ENCODE measurements at regions not wholly inside any gene's neighbourhood (a gene's known extent, or its start where the extent isn't known, plus 50 kb on each side); places are given as distances from the start of the nearest gene placed in this dataset.

DNA sequence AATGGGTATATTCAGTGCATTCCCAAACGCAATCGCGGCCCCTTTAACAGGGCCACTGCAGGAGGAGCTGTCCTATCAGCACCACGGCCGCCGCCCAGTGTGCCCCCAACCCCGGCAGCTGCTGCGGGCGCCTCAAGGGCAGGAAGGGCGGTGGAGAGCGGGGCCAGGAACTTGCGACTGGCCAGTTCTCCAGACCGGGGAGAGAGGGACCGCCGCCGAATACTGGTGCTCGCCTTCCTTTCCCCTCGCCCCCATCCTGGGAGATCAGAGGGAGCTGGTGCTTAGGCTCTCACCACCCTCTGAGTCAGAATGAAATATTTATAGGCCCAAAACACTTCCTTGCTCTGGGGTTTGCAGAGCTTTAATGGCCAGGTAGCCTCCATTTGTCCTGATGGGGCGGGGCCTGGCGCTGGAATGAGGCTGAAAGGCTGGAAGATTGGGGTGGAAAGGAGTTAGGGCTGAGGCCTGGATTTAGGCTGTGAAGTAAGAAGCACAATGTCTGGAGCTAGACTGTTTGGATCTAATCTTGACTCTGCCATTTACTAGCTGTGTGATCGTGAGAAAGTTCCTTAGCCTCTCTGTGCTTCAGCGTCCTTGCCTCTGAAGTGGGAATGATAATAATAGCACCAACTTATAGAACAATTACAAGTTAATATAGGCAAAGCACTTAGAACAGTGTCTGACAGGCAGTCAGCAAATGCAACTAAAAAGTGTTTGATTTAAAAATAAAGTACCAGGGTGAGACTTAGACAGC lies 75.5 kb downstream of the NAV1 start:
- H3K36me3 ChIP-seq (ENCODE audit: insufficient read depth, low read length), result no peaks in the 10 kb centered on the region
- no peaks in the 10 kb centered on the region for H3K9me3 ChIP-seq (ENCODE audit: low read length)
- H3K4me1 ChIP-seq (ENCODE audit: insufficient read depth, low read length), result peaks cover 6% of the 10 kb centered on the region
- no peak overlapping the region for H3K9ac ChIP-seq (ENCODE audit: low read length)
- H3K4me3 ChIP-seq (ENCODE audit: low read depth in 1 of 2, low read length in 2 of 2), result no peak overlapping the region
- no peak overlapping the region for H3K27ac ChIP-seq (ENCODE audit: low read depth, low read length)
- H3K27me3 ChIP-seq (ENCODE audit: control insufficient read depth in 1 of 2, insufficient read depth in 2 of 2, low read length in 2 of 2), result no peaks in the 10 kb centered on the region

DNA sequence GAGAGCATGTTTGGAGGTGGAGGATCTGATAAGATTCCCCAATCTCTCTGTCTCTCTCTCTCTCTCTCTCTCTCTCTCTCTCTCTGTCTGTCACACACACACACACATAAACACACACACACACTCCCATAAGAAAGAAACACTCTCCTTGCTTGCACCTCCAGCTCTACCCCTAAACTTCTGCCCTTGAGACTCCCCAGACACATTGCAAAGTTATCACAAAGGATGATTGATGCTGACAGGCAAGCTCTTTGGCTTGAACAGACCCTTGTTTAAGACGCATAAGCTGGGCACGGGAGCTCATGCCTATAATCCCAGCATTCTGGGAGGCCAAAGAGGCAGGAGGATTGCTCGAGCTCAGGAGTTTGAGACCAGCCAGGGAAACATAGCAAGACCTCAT lies 78.2 kb downstream of the NAV1 start:
- no peak overlapping the region for H3K27ac ChIP-seq (ENCODE audit: low read depth, low read length)
- no peaks in the 10 kb centered on the region for H3K36me3 ChIP-seq (ENCODE audit: insufficient read depth, low read length)
- H3K27me3 ChIP-seq (ENCODE audit: control insufficient read depth in 1 of 2, insufficient read depth in 2 of 2, low read length in 2 of 2), result no peaks in the 10 kb centered on the region
- H3K9ac ChIP-seq (ENCODE audit: low read length), result no peak overlapping the region
- H3K4me1 ChIP-seq (ENCODE audit: insufficient read depth, low read length), result no peaks in the 10 kb centered on the region
- no peak overlapping the region for H3K4me3 ChIP-seq (ENCODE audit: low read depth in 1 of 2, low read length in 2 of 2)
- H3K9me3 ChIP-seq (ENCODE audit: low read length), result no peaks in the 10 kb centered on the region

DNA sequence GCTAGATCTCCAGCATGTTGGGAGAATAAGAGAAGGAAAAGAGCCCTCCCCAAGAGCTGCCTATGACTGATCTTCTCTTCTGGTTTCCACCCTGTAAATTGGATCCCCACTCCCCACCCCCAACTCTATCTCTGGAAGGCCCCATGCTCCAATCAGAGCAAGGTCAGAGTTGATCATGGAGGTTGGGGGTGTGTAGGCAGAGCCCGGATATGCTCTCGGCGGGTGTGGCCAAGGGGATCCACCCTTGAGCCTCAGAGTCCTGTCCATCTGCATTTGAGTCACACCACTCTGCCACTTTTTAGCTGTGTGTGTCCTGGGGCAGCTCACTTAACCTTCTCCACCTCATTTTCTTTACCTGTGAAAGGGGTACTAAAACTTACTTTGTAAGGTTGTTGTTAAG lies 79.5 kb downstream of the NAV1 start:
- H3K27me3 ChIP-seq (ENCODE audit: control insufficient read depth in 1 of 2, insufficient read depth in 2 of 2, low read length in 2 of 2), result no peaks in the 10 kb centered on the region
- H3K4me3 ChIP-seq (ENCODE audit: low read depth in 1 of 2, low read length in 2 of 2), result no peak overlapping the region
- H3K9me3 ChIP-seq (ENCODE audit: low read length), result no peaks in the 10 kb centered on the region
- no peak overlapping the region for H3K9ac ChIP-seq (ENCODE audit: low read length)
- no peak overlapping the region for H3K27ac ChIP-seq (ENCODE audit: low read depth, low read length)
- H3K4me1 ChIP-seq (ENCODE audit: insufficient read depth, low read length), result no peaks in the 10 kb centered on the region
- no peaks in the 10 kb centered on the region for H3K36me3 ChIP-seq (ENCODE audit: insufficient read depth, low read length)

DNA sequence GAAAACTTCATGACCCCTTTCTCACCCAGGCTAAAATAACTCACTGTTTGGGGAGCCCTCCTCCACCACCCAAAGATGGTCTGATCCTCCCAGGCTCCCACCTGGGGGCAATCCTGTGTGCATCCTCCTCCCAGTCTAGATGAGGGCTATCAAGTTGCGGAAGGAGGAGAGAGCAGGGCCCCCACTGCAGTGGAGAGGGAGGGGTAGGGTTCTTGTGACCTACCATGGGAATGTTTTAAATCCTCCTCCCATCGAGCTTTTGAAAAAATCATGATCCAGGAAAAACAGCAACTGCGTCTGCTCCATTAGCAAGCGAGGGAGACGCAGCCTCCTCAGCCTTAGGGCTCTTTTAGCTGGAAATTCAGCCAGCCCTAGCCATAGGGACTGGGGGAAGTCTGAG lies 80.0 kb downstream of the NAV1 start:
- Histone ChIP-seq H3K9ac (ENCODE audit: low read length) (no peak overlapping the region), H3K9me3 (ENCODE audit: low read length) (no peaks in the 10 kb centered on the region), H3K27me3 (ENCODE audit: control insufficient read depth in 1 of 2, insufficient read depth in 2 of 2, low read length in 2 of 2) (no peaks in the 10 kb centered on the region), H3K36me3 (ENCODE audit: insufficient read depth, low read length) (no peaks in the 10 kb centered on the region), H3K27ac (ENCODE audit: low read depth, low read length) (no peak overlapping the region), H3K4me3 (ENCODE audit: low read depth in 1 of 2, low read length in 2 of 2) (no peak overlapping the region), H3K4me1 (ENCODE audit: insufficient read depth, low read length) (no peaks in the 10 kb centered on the region)

DNA sequence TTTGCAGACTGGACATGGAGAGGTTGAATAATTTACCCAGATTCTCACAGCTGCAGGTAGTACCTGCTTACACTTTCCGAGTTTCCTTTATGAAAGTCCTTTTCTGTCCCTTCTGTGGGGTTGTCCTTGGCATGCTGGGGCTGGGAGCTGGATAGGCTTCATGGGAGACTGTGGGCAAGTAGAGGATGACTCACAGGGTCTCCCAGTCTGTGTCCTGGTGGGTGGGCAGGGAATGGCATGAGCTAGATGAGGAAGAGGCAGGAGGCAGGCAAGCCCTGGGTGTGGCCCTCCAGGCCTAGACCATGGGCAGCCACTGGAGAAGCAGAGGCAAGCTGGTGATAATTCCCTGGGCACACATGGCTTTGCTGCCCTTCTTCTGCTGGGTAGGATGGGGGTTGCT lies 80.6 kb downstream of the NAV1 start:
- Histone ChIP-seq H3K36me3 (ENCODE audit: insufficient read depth, low read length) (no peaks in the 10 kb centered on the region), H3K4me1 (ENCODE audit: insufficient read depth, low read length) (no peaks in the 10 kb centered on the region), H3K4me3 (ENCODE audit: low read depth in 1 of 2, low read length in 2 of 2) (no peak overlapping the region), H3K9ac (ENCODE audit: low read length) (no peak overlapping the region), H3K9me3 (ENCODE audit: low read length) (no peaks in the 10 kb centered on the region), H3K27me3 (ENCODE audit: control insufficient read depth in 1 of 2, insufficient read depth in 2 of 2, low read length in 2 of 2) (no peaks in the 10 kb centered on the region), H3K27ac (ENCODE audit: low read depth, low read length) (no peak overlapping the region)

DNA sequence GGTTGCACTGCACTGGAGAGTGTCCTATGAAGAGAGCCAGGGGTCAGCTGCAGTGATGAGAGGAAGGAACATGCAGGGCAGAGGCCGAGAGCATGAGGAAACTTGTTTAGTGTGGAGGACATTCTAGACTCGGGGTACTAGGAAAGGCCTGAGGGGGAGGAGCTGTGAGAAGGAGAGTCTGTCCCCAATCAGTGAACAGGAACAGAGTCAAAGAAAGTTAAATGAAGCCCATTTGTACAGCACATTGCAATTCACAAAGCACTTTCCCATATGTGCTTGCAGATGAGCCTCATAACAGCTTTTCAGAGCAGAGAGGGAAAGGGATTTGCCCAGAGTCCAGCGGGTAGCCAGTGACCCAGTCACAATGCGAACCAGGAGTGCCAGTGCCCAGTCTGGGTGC lies 83.4 kb downstream of the NAV1 start:
- Histone ChIP-seq H3K9ac (ENCODE audit: low read length) (no peak overlapping the region), H3K27ac (ENCODE audit: low read depth, low read length) (no peak overlapping the region), H3K36me3 (ENCODE audit: insufficient read depth, low read length) (peaks cover 3% of the 10 kb centered on the region), H3K27me3 (ENCODE audit: control insufficient read depth in 1 of 2, insufficient read depth in 2 of 2, low read length in 2 of 2) (no peaks in the 10 kb centered on the region), H3K4me1 (ENCODE audit: insufficient read depth, low read length) (no peaks in the 10 kb centered on the region), H3K9me3 (ENCODE audit: low read length) (no peaks in the 10 kb centered on the region), H3K4me3 (ENCODE audit: low read depth in 1 of 2, low read length in 2 of 2) (no peak overlapping the region)

DNA sequence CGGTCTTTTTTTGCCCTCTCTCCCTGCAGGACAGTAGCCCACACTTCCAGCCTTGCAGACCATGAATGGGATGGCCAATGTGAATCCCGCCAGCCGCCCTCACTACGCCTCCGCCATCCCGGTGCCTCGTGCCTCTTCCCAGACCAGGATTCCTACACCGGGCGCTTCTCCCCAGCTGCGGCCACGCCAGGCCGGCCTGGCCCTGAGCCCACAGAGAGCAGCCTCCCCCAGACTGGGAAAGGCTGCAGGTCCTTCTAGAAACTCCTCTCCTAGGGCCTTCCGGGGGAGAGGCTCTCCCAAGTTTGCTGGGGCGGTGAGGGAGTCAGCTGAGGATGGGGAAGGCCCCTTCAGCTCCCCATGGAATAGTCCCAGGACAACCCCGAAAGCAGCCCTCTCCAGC lies 83.9 kb downstream of the NAV1 start:
- no peaks in the 10 kb centered on the region for H3K4me1 ChIP-seq (ENCODE audit: insufficient read depth, low read length)

DNA sequence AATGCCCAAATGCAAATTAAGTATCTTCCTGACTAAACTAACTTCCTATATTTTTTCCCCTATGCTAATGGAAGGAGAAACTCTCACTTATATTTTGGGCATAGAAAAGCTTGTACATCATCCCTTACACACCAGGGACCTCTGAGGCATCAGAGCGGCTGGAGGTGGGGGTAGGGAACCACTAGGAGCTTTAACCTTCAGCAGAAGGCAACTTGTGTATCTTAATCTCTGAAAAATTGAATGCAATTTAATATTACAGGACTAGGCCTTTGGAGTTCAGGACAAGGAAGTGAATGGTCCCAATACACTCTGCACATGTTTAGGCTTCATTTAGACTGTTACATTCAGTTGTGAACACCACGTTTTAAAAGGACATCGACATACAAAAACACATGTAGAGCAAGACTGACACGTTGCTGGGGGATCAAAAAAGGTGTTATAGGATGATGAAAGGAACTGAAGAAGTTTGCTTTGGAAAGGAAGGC lies 85.9 kb downstream of the NAV1 start:
- H3K27ac ChIP-seq (ENCODE audit: low read depth, low read length), result no peak overlapping the region
- peaks cover 6% of the 10 kb centered on the region for H3K4me1 ChIP-seq (ENCODE audit: insufficient read depth, low read length)
- no peaks in the 10 kb centered on the region for H3K27me3 ChIP-seq (ENCODE audit: control insufficient read depth in 1 of 2, insufficient read depth in 2 of 2, low read length in 2 of 2)
- no peaks in the 10 kb centered on the region for H3K9me3 ChIP-seq (ENCODE audit: low read length)
- no peak overlapping the region for H3K9ac ChIP-seq (ENCODE audit: low read length)
- no peak overlapping the region for H3K4me3 ChIP-seq (ENCODE audit: low read depth in 1 of 2, low read length in 2 of 2)
- H3K36me3 ChIP-seq (ENCODE audit: insufficient read depth, low read length), result peaks cover 9% of the 10 kb centered on the region

More for the DNA sequence above, 83.9 kb downstream of the NAV1 start:
- Histone ChIP-seq H3K27me3 (ENCODE audit: control insufficient read depth in 1 of 2, insufficient read depth in 2 of 2, low read length in 2 of 2) (no peaks in the 10 kb centered on the region), H3K9ac (ENCODE audit: low read length) (no peak overlapping the region), H3K4me3 (ENCODE audit: low read depth in 1 of 2, low read length in 2 of 2) (no peak overlapping the region), H3K27ac (ENCODE audit: low read depth, low read length) (no peak overlapping the region), H3K9me3 (ENCODE audit: low read length) (no peaks in the 10 kb centered on the region), H3K36me3 (ENCODE audit: insufficient read depth, low read length) (peaks cover 3% of the 10 kb centered on the region)

DNA sequence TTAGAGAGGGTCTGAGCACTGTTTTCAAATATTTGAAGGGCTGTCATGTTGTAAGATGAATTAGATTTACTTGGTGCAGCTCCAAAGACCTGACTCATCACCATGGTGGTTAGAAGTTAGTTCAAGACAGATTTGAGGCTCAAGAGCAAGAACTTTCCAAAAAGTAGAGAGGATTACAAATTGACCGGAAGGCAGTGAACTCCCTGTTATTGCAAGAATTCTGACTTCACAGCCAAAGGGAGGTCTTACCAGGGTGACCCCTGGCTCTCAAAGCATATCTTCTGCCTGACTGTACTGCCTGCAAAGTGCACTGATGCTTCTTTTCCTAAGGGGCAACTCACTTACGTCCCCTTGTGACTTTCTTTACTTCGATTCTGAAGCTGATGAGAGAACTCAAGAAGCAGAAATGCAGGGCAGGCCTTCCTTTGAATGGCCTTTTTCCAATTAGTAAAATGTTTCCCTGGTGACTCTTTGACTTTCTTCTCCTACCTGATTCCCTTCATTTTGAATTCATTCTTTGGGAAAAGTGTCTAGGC lies 86.4 kb downstream of the NAV1 start:
- peaks cover 11% of the 10 kb centered on the region for H3K4me1 ChIP-seq (ENCODE audit: insufficient read depth, low read length)
- peaks cover 10% of the 10 kb centered on the region for H3K36me3 ChIP-seq (ENCODE audit: insufficient read depth, low read length)
- H3K9ac ChIP-seq (ENCODE audit: low read length), result no peak overlapping the region
- no peak overlapping the region for H3K4me3 ChIP-seq (ENCODE audit: low read depth in 1 of 2, low read length in 2 of 2)
- H3K27me3 ChIP-seq (ENCODE audit: control insufficient read depth in 1 of 2, insufficient read depth in 2 of 2, low read length in 2 of 2), result no peaks in the 10 kb centered on the region
- H3K27ac ChIP-seq (ENCODE audit: low read depth, low read length), result no peak overlapping the region
- no peaks in the 10 kb centered on the region for H3K9me3 ChIP-seq (ENCODE audit: low read length)

DNA sequence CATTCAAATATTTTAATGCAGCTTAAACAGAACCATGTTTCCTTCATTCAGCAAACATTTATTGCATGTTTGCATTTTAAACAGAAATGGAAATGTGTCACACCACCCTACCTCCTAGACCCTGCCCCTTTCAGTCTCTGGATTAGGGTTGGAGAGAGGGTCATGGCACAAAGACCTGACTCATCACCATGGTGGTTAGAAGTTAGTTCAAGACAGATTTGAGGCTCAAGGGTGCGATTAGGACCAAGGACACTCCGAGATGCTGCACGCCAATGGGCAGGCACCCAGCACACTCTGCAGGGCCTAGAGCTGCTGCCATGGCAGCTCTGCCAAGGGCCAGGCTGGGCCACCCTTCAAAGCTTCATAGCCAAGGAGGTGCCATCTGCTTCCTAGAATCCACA lies 86.9 kb downstream of the NAV1 start:
- H3K9me3 ChIP-seq (ENCODE audit: low read length), result no peaks in the 10 kb centered on the region
- no peak overlapping the region for H3K27ac ChIP-seq (ENCODE audit: low read depth, low read length)
- H3K27me3 ChIP-seq (ENCODE audit: control insufficient read depth in 1 of 2, insufficient read depth in 2 of 2, low read length in 2 of 2), result no peaks in the 10 kb centered on the region
- no peak overlapping the region for H3K4me3 ChIP-seq (ENCODE audit: low read depth in 1 of 2, low read length in 2 of 2)
- peaks cover 10% of the 10 kb centered on the region for H3K36me3 ChIP-seq (ENCODE audit: insufficient read depth, low read length)
- H3K4me1 ChIP-seq (ENCODE audit: insufficient read depth, low read length), result peaks cover 16% of the 10 kb centered on the region
- H3K9ac ChIP-seq (ENCODE audit: low read length), result no peak overlapping the region

DNA sequence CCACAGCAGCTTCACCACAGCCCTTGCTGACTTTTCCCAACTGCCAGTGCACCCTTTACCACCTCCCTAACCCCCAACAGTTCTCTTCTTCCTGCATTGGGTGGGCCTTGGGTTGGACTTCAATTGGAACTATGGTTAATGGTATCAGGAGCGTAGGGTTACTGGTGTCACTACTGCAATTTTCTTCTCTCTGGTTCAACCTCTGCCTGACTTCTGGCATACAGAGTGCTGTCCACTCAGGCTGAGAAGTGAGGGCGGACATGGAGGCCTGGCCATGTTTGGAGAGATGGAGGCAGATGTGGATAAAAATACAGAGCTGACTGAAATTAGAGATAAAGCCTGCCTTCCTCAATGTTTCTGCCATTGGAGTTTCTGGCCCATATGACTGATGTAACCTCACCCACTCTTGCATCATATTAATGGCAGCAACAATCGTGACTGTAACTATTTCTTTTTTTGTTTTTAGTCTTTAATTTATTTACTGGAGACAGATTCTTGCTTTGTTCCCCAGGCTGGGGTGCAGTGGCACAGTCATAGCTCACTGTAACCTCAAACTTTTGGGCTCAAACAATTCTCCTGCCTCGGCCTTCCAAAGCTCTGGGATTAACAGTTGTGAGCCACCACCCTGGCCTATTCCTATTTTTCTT lies 87.8 kb downstream of the NAV1 start:
- Histone ChIP-seq H3K9me3 (ENCODE audit: low read length) (no peaks in the 10 kb centered on the region), H3K4me1 (ENCODE audit: insufficient read depth, low read length) (peaks cover 20% of the 10 kb centered on the region), H3K27ac (ENCODE audit: low read depth, low read length) (no peak overlapping the region), H3K4me3 (ENCODE audit: low read depth in 1 of 2, low read length in 2 of 2) (no peak overlapping the region), H3K36me3 (ENCODE audit: insufficient read depth, low read length) (peaks cover 10% of the 10 kb centered on the region), H3K27me3 (ENCODE audit: control insufficient read depth in 1 of 2, insufficient read depth in 2 of 2, low read length in 2 of 2) (no peaks in the 10 kb centered on the region), H3K9ac (ENCODE audit: low read length) (no peak overlapping the region)
